ENCODE measurements at regions not wholly inside any gene's neighbourhood (a gene's known extent, or its start where the extent isn't known, plus 50 kb on each side); places are given as distances from the start of the nearest gene placed in this dataset.

DNA sequence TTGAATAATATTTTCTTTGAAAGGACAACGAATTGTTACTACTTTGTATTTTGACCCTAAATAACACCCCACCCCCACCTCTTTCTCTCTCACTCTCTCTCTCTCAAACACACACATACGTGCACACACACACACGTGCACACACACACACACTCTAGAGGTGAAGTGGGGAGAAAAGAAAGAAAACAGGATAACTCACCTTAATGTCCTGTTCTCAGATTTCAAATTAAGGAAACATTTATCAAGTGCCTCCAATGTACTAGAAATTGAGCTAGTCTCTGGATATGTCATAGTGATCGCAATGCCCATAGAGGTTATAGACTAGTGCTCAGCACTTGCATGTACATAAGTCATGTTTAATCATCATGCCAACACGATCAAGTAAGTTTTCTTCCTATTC is 1483.6 kb upstream of the SEL1L start:
- Histone ChIP-seq H3K27ac (ENCODE audit: insufficient read depth, low read depth, low read length) (no peak overlapping the region), H4K20me1 (replicated peaks; ENCODE audit: control insufficient read depth, extremely low read depth, insufficient read depth, low read length) (no peaks in the 10 kb centered on the region), H3K4me1 (ENCODE audit: control insufficient read depth, extremely low read depth, insufficient read depth, low read length) (no peaks in the 10 kb centered on the region), H3K79me2 (ENCODE audit: control insufficient read depth, insufficient read depth, low read length) (no peaks in the 10 kb centered on the region), H3K4me2 (ENCODE audit: insufficient read depth, low read length) (no peak overlapping the region), H2AFZ (ENCODE audit: low read depth, low read length) (no peak overlapping the region), H3K4me3 (replicated peaks in 1 of 3; ENCODE audit: insufficient read depth in 1 of 3, low read depth in 1 of 3, low read length in 3 of 3) (no peak overlapping the region), H3K9me1 (replicated peaks; ENCODE audit: control insufficient read depth, extremely low read depth, insufficient read depth, low read length) (no peaks in the 10 kb centered on the region), H3K36me3 (ENCODE audit: control insufficient read depth in 2 of 2, extremely low read depth in 1 of 2, insufficient read depth in 2 of 2, low read length in 2 of 2) (no peaks in the 10 kb centered on the region), H3K27me3 (ENCODE audit: control insufficient read depth in 2 of 2, insufficient read depth in 2 of 2, low read length in 2 of 2) (no peaks in the 10 kb centered on the region), H3K9me3 (replicated peaks; ENCODE audit: control insufficient read depth, insufficient read depth, low read length) (no peaks in the 10 kb centered on the region), H3K9ac (replicated peaks; ENCODE audit: extremely low read depth, insufficient read depth, low read length) (no peak overlapping the region)
- BruUV-seq (replicated peaks): no TSS peak
- CTCF ChIA-PET: no interaction called here
- DNase-seq (ENCODE audit: low read depth, low spot score) (no peak), FAIRE-seq (no peak)
- TF ChIP-seq EZH2 (IDR thresholded peaks at IDR 0.05; ENCODE audit: borderline replicate concordance, low read depth, low read length, severe bottlenecking) (no peak), POLR2A (IDR thresholded peaks at IDR 0.05; ENCODE audit: low read depth, low read length) (no peak), JUN (IDR thresholded peaks at IDR 0.05; ENCODE audit: borderline replicate concordance, insufficient read depth, insufficient read length, low read depth) (no peak), POLR2AphosphoS5 (IDR thresholded peaks at IDR 0.05; ENCODE audit: insufficient read depth, low read depth, low read length) (no peak), GATA2 (IDR thresholded peaks at IDR 0.05; ENCODE audit: insufficient read depth, insufficient read length, low read depth, low read length) (no peak), FOS (IDR thresholded peaks at IDR 0.05; ENCODE audit: borderline replicate concordance, insufficient read depth, low read length) (no peak)
- TF ChIP-seq, protein P1, sequence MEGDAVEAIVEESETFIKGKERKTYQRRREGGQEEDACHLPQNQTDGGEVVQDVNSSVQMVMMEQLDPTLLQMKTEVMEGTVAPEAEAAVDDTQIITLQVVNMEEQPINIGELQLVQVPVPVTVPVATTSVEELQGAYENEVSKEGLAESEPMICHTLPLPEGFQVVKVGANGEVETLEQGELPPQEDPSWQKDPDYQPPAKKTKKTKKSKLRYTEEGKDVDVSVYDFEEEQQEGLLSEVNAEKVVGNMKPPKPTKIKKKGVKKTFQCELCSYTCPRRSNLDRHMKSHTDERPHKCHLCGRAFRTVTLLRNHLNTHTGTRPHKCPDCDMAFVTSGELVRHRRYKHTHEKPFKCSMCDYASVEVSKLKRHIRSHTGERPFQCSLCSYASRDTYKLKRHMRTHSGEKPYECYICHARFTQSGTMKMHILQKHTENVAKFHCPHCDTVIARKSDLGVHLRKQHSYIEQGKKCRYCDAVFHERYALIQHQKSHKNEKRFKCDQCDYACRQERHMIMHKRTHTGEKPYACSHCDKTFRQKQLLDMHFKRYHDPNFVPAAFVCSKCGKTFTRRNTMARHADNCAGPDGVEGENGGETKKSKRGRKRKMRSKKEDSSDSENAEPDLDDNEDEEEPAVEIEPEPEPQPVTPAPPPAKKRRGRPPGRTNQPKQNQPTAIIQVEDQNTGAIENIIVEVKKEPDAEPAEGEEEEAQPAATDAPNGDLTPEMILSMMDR (IDR thresholded peaks at IDR 0.05; ENCODE audit: extremely low read depth in 1 of 2, insufficient read depth in 1 of 2, low read depth in 1 of 2, low read length in 2 of 2): no peak
- dilution Hi-C loops (cut with MboI; ENCODE audit: extremely low pct_ligation_motif_present, low sequenced_read_pairs) (no loop called here), intact Hi-C loops (cut with micrococcal nuclease) (no loop called here)
- POLR2A ChIA-PET: no interaction called here
